ENCODE measurements at regions not wholly inside any gene's neighbourhood (a gene's known extent, or its start where the extent isn't known, plus 50 kb on each side); places are given as distances from the start of the nearest gene placed in this dataset.

DNA sequence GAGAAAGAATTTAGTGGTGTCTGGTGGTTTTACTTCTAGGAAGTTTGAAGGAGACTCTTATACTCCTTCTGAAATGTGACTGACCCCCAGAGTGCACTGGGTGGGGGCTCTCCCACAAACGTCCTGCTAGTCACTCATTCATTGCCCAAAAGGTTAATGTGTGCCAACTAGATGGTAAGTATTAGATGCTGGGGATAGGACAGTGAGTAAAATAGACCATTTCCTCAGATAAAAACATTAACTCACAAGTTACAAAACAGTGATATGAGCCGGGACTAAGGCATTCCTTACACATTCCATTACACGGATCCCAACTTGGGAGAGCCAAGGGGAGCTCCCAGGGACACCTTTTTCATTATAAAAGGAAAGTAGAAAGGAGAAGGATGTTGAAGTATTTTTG, 185.1 kb downstream of the ATXN7L3B start (continued):
- no peak for TF ChIP-seq SIN3A (IDR thresholded peaks at IDR 0.05; ENCODE audit: low read depth, low read length)

DNA sequence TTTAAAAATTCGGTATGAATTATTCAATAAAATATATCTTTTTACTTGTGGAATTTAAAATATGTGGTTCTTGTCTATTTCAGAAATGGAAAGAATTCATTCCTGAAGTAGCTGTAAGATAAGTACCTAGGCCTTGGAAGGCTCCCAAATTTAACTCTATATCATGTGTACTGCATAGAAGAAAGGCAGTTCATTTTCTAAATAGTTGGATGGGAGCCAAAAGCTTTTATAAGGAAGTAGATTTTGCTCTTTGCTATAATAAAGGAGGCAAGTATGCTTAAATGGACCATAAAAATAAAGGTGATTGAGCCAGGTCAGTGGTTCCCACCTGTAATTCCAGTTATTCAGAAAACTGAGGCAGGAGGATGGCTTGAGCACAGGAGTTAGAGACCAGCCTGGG, 187.5 kb downstream of the ATXN7L3B start:
- Histone ChIP-seq H3K4me3 (no peak overlapping the region), H3K79me2 (ENCODE audit: control insufficient read depth, insufficient read depth, low read length) (no peaks in the 10 kb centered on the region), H3K9ac (ENCODE audit: control insufficient read depth, insufficient read depth, low read length) (no peak overlapping the region), H3K9me3 (replicated peaks; ENCODE audit: control insufficient read depth, insufficient read depth, low read length) (no peaks in the 10 kb centered on the region), H4K20me1 (ENCODE audit: control insufficient read depth, insufficient read depth) (no peaks in the 10 kb centered on the region), H3K4me1 (ENCODE audit: control insufficient read depth, insufficient read depth, low read length) (no peaks in the 10 kb centered on the region), H3K36me3 (ENCODE audit: control insufficient read depth in 2 of 2, insufficient read depth in 2 of 2, low read length in 1 of 2) (no peaks in the 10 kb centered on the region), H3K27ac (ENCODE audit: control insufficient read depth, insufficient read depth) (no peak overlapping the region), H3K4me2 (ENCODE audit: control insufficient read depth, insufficient read depth) (no peak overlapping the region), H3K27me3 (replicated peaks in 1 of 2; ENCODE audit: control insufficient read depth in 2 of 2, insufficient read depth in 2 of 2, low read length in 1 of 2) (no peaks in the 10 kb centered on the region), H2AFZ (ENCODE audit: control insufficient read depth, low read depth, low read length) (no peak overlapping the region)
- BruUV-seq (replicated peaks), result no TSS peak
- FAIRE-seq, result no peak
- ATAC-seq, result no peak
- WGBS (ENCODE audit: insufficient coverage, insufficient replicate concordance, low lambda C conversion rate, missing lambda C conversion rate), result 0% methylated on average over 1 of the region's 1 CpG
- in situ Hi-C loops (cut with MboI), result no loop called here
- intact Hi-C loops (cut with micrococcal nuclease; ENCODE audit: unreplicated experiment), result no loop called here
- ChIA-PET RAD21 (ENCODE audit: unreplicated experiment) (no interaction called here), SMC1A (ENCODE audit: uncharacterized antibody, unreplicated experiment) (no interaction called here), POLR2A (no interaction called here), CTCF (no interaction called here)
- no peak for DNase-seq (ENCODE audit: low read depth, low spot score)
- TF ChIP-seq MTA2 (IDR thresholded peaks at IDR 0.05; ENCODE audit: low read depth) (no peak), TBL1XR1 (IDR thresholded peaks at IDR 0.05; ENCODE audit: low read depth, low read length) (no peak), SIX5 (IDR thresholded peaks at IDR 0.05; ENCODE audit: low read depth, low read length, severe bottlenecking) (no peak), CHD4 (IDR thresholded peaks at IDR 0.05) (no peak), KLF5 (IDR thresholded peaks at IDR 0.05; ENCODE audit: partially characterized antibody) (no peak), IKZF2 (IDR thresholded peaks at IDR 0.05) (no peak), NRF1 (conservative IDR thresholded peaks at IDR 0.05; ENCODE audit: low read depth, low read length) (no peak), SPI1 (IDR thresholded peaks at IDR 0.05; ENCODE audit: borderline replicate concordance, insufficient read depth, low read depth, low read length) (no peak), KAT2A (conservative IDR thresholded peaks at IDR 0.05; ENCODE audit: control insufficient read depth, low read depth, low read length) (no peak), CBFB (IDR thresholded peaks at IDR 0.05; ENCODE audit: low read depth) (no peak), HDAC2 (IDR thresholded peaks at IDR 0.05) (no peak), ZSCAN29 (IDR thresholded peaks at IDR 0.05) (no peak), ZZZ3 (IDR thresholded peaks at IDR 0.05; ENCODE audit: control insufficient read depth, insufficient read length, low read depth) (no peak), ATF7 (IDR thresholded peaks at IDR 0.05; ENCODE audit: low read depth) (no peak)
- TF ChIP-seq, protein P1, sequence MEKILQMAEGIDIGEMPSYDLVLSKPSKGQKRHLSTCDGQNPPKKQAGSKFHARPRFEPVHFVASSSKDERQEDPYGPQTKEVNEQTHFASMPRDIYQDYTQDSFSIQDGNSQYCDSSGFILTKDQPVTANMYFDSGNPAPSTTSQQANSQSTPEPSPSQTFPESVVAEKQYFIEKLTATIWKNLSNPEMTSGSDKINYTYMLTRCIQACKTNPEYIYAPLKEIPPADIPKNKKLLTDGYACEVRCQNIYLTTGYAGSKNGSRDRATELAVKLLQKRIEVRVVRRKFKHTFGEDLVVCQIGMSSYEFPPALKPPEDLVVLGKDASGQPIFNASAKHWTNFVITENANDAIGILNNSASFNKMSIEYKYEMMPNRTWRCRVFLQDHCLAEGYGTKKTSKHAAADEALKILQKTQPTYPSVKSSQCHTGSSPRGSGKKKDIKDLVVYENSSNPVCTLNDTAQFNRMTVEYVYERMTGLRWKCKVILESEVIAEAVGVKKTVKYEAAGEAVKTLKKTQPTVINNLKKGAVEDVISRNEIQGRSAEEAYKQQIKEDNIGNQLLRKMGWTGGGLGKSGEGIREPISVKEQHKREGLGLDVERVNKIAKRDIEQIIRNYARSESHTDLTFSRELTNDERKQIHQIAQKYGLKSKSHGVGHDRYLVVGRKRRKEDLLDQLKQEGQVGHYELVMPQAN (conservative IDR thresholded peaks at IDR 0.05), result no peak
- TF ChIP-seq, protein P2, sequence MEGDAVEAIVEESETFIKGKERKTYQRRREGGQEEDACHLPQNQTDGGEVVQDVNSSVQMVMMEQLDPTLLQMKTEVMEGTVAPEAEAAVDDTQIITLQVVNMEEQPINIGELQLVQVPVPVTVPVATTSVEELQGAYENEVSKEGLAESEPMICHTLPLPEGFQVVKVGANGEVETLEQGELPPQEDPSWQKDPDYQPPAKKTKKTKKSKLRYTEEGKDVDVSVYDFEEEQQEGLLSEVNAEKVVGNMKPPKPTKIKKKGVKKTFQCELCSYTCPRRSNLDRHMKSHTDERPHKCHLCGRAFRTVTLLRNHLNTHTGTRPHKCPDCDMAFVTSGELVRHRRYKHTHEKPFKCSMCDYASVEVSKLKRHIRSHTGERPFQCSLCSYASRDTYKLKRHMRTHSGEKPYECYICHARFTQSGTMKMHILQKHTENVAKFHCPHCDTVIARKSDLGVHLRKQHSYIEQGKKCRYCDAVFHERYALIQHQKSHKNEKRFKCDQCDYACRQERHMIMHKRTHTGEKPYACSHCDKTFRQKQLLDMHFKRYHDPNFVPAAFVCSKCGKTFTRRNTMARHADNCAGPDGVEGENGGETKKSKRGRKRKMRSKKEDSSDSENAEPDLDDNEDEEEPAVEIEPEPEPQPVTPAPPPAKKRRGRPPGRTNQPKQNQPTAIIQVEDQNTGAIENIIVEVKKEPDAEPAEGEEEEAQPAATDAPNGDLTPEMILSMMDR (IDR thresholded peaks at IDR 0.05 in 2 of 3, conservative IDR thresholded peaks at IDR 0.05 in 1 of 3; ENCODE audit: control insufficient read depth in 2 of 3, extremely low read depth in 1 of 3, insufficient read depth in 1 of 3, low read depth in 3 of 3, low read length in 3 of 3), result no peak
- TF ChIP-seq, protein P3, sequence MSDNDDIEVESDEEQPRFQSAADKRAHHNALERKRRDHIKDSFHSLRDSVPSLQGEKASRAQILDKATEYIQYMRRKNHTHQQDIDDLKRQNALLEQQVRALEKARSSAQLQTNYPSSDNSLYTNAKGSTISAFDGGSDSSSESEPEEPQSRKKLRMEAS (IDR thresholded peaks at IDR 0.05; ENCODE audit: low read depth, low read length), result no peak
